ENCODE measurements at regions not wholly inside any gene's neighbourhood (a gene's known extent, or its start where the extent isn't known, plus 50 kb on each side); places are given as distances from the start of the nearest gene placed in this dataset.

GRCh38 chr20:4299773-4300172, 50.7 kb upstream of the ADRA1D start:
- Histone ChIP-seq H3K23ac (ENCODE audit: insufficient read length, low read depth, low read length) (no peak overlapping the region), H3K4me1 (ENCODE audit: insufficient read depth, low read length) (no peaks in the 10 kb centered on the region), H2BK20ac (ENCODE audit: low read depth, low read length, poor library complexity, severe bottlenecking) (no peak overlapping the region), H2BK12ac (ENCODE audit: insufficient read length, low read depth, low read length) (no peak overlapping the region), H3K4me2 (ENCODE audit: insufficient read depth, insufficient read length, low read length) (no peak overlapping the region), H4K5ac (ENCODE audit: insufficient read length, low read depth, low read length) (no peak overlapping the region), H2BK5ac (ENCODE audit: insufficient read length, low read length) (no peak overlapping the region), H2BK120ac (ENCODE audit: low read depth, low read length, poor library complexity, severe bottlenecking) (no peak overlapping the region), H3K9ac (ENCODE audit: extremely low read depth, insufficient read length, low read length) (no peak overlapping the region), H4K8ac (replicated peaks; ENCODE audit: insufficient read length, low read depth, low read length) (no peak overlapping the region), H3K14ac (ENCODE audit: insufficient read depth, low read length) (no peak overlapping the region), H3K27ac (ENCODE audit: insufficient read length, low read depth, low read length) (no peak overlapping the region), H3K4ac (ENCODE audit: low read depth, low read length) (no peak overlapping the region), H3K79me1 (ENCODE audit: insufficient read depth, low read depth, low read length, poor library complexity, severe bottlenecking) (no peaks in the 10 kb centered on the region), H3K56ac (ENCODE audit: insufficient read length, low read depth, low read length) (no peak overlapping the region), H2BK15ac (ENCODE audit: low read depth, low read length) (no peak overlapping the region), H3K9me3 (ENCODE audit: control insufficient read depth, low read depth, low read length) (no peaks in the 10 kb centered on the region), H3K27me3 (ENCODE audit: insufficient read depth, low read length) (no peaks in the 10 kb centered on the region), H3K79me2 (ENCODE audit: insufficient read depth, low read length) (no peaks in the 10 kb centered on the region), H2AFZ (ENCODE audit: low read length) (no peak overlapping the region), H3T11ph (ENCODE audit: low read length) (no peak overlapping the region), H3K23me2 (ENCODE audit: insufficient read length, low read depth, low read length, poor library complexity, severe bottlenecking) (no peaks in the 10 kb centered on the region), H2AK5ac (ENCODE audit: insufficient read length, low read length) (no peak overlapping the region), H4K20me1 (ENCODE audit: control insufficient read depth, insufficient read depth, insufficient read length) (no peaks in the 10 kb centered on the region), H3K18ac (ENCODE audit: insufficient read length, low read depth, low read length) (no peak overlapping the region), H4K91ac (ENCODE audit: insufficient read length, low read depth, low read length) (no peak overlapping the region)
- no peak for DNase-seq
- Mint-ChIP-seq H3K36me3 (ENCODE audit: insufficient read depth in 1 of 3, low read depth in 3 of 3) (no peaks in the 10 kb centered on the region), H3K4me3 (no peak overlapping the region), H3K4me1 (peaks cover 0 to 4% of the 10 kb centered on the region in 2 experiments; a peak in 2 of 4 replicates), H3K27me3 (ENCODE audit: low read depth) (peaks cover 13% of the 10 kb centered on the region), H3K9me3 (no peaks in the 10 kb centered on the region; a peak in 1 of 5 replicates), H3K27ac (no peak overlapping the region)
- no peak for TF ChIP-seq CTCF (conservative IDR thresholded peaks at IDR 0.05)
- no CpG with 5 or more reads among the region's 2 CpGs for WGBS (ENCODE audit: extremely low coverage, insufficient read length, low lambda C conversion rate)

All from H9 (cell line).